ENCODE measurements at regions not wholly inside any gene's neighbourhood (a gene's known extent, or its start where the extent isn't known, plus 50 kb on each side); places are given as distances from the start of the nearest gene placed in this dataset.

- no peak overlapping the region for H2AFZ ChIP-seq (ENCODE audit: control insufficient read depth, low read length)
- H3K79me2 ChIP-seq (ENCODE audit: control insufficient read depth, insufficient read depth, low read length) = no peaks in the 10 kb centered on the region
- no peaks in the 10 kb centered on the region for H3K9me1 ChIP-seq (ENCODE audit: control insufficient read depth, extremely low read depth, insufficient read depth, low read length)
- H3K4me2 ChIP-seq (ENCODE audit: control insufficient read depth, extremely low read depth, insufficient read depth, low read depth, low read length) = no peak overlapping the region
- no peak for TF ChIP-seq CTCF (optimal IDR thresholded peaks at IDR 0.05 in 1 of 3, IDR thresholded peaks at IDR 0.05 in 1 of 3, conservative IDR thresholded peaks at IDR 0.05 in 1 of 3; ENCODE audit: extremely low read depth in 1 of 3, insufficient read depth in 2 of 3, low read length in 3 of 3)
- TF ChIP-seq EZH2 (IDR thresholded peaks at IDR 0.05; ENCODE audit: low read length) = no peak
- no peak overlapping the region for H3K4me3 ChIP-seq (ENCODE audit: control insufficient read depth in 2 of 3, extremely low read depth in 1 of 3, insufficient read depth in 2 of 3, low read depth in 1 of 3, low read length in 3 of 3)
- no peaks in the 10 kb centered on the region for H3K27me3 ChIP-seq (ENCODE audit: control insufficient read depth, extremely low read depth, insufficient read depth, low read length)
- H4K20me1 ChIP-seq (ENCODE audit: control insufficient read depth, extremely low read depth, insufficient read depth, low read length) = no peaks in the 10 kb centered on the region
- H3K27ac ChIP-seq (ENCODE audit: control insufficient read depth, insufficient read depth, low read length) = no peak overlapping the region
- H3K9me3 ChIP-seq (ENCODE audit: control insufficient read depth, low read depth, low read length) = peaks cover 5% of the 10 kb centered on the region
- H3K4me1 ChIP-seq (ENCODE audit: control insufficient read depth, extremely low read depth, insufficient read depth, low read length) = peaks cover under 1% of the 10 kb centered on the region
- H3K9ac ChIP-seq (ENCODE audit: control insufficient read depth, extremely low read depth, insufficient read depth, low read length) = no peak overlapping the region
- H3K36me3 ChIP-seq (ENCODE audit: control insufficient read depth in 2 of 2, extremely low read depth in 1 of 2, insufficient read depth in 2 of 2, low read length in 2 of 2) = no peaks in the 10 kb centered on the region
- no peak for FAIRE-seq
- DNase-seq (ENCODE audit: low read depth, low spot score) = no peak
- dilution Hi-C loops (cut with MboI; ENCODE audit: extremely low pct_ligation_motif_present, low sequenced_read_pairs) = no loop called here
Measured at GRCh38 chr5:53178830-53179229, 69.3 kb upstream of the MOCS2 start.

GRCh38 chr5:53179691-53180090 lies 70.1 kb upstream of the MOCS2 start:
- dilution Hi-C loops (cut with MboI; ENCODE audit: extremely low pct_ligation_motif_present, low sequenced_read_pairs) = no loop called here
- Histone ChIP-seq H3K27ac (ENCODE audit: control insufficient read depth, insufficient read depth, low read length) (no peak overlapping the region), H3K4me2 (ENCODE audit: control insufficient read depth, extremely low read depth, insufficient read depth, low read depth, low read length) (no peak overlapping the region), H3K79me2 (ENCODE audit: control insufficient read depth, insufficient read depth, low read length) (no peaks in the 10 kb centered on the region), H3K27me3 (ENCODE audit: control insufficient read depth, extremely low read depth, insufficient read depth, low read length) (no peaks in the 10 kb centered on the region), H4K20me1 (ENCODE audit: control insufficient read depth, extremely low read depth, insufficient read depth, low read length) (no peaks in the 10 kb centered on the region), H3K4me3 (ENCODE audit: control insufficient read depth in 2 of 3, extremely low read depth in 1 of 3, insufficient read depth in 2 of 3, low read depth in 1 of 3, low read length in 3 of 3) (no peak overlapping the region), H3K9me1 (ENCODE audit: control insufficient read depth, extremely low read depth, insufficient read depth, low read length) (no peaks in the 10 kb centered on the region), H3K4me1 (ENCODE audit: control insufficient read depth, extremely low read depth, insufficient read depth, low read length) (no peaks in the 10 kb centered on the region), H2AFZ (ENCODE audit: control insufficient read depth, low read length) (no peak overlapping the region), H3K9ac (ENCODE audit: control insufficient read depth, extremely low read depth, insufficient read depth, low read length) (no peak overlapping the region), H3K36me3 (ENCODE audit: control insufficient read depth in 2 of 2, extremely low read depth in 1 of 2, insufficient read depth in 2 of 2, low read length in 2 of 2) (no peaks in the 10 kb centered on the region), H3K9me3 (ENCODE audit: control insufficient read depth, low read depth, low read length) (peaks cover 5% of the 10 kb centered on the region)
- TF ChIP-seq EZH2 (IDR thresholded peaks at IDR 0.05; ENCODE audit: low read length) = no peak
- no peak for TF ChIP-seq CTCF (optimal IDR thresholded peaks at IDR 0.05 in 1 of 3, IDR thresholded peaks at IDR 0.05 in 1 of 3, conservative IDR thresholded peaks at IDR 0.05 in 1 of 3; ENCODE audit: extremely low read depth in 1 of 3, insufficient read depth in 2 of 3, low read length in 3 of 3)
- DNase-seq (ENCODE audit: low read depth, low spot score) (no peak), FAIRE-seq (peak; percentile 76)

Data from keratinocyte (primary cell).